ENCODE measurements at regions not wholly inside any gene's neighbourhood (a gene's known extent, or its start where the extent isn't known, plus 50 kb on each side); places are given as distances from the start of the nearest gene placed in this dataset.

- H3K4me1 ChIP-seq (ENCODE audit: low read length): no peaks in the 10 kb centered on the region
- no peak overlapping the region for H3K4me2 ChIP-seq (ENCODE audit: low read depth, low read length)
- no peaks in the 10 kb centered on the region for H3K9me3 ChIP-seq (replicated peaks; ENCODE audit: insufficient read depth, low read length)
- H2AFZ ChIP-seq (ENCODE audit: low read length): no peak overlapping the region
- no peaks in the 10 kb centered on the region for H3K36me3 ChIP-seq (replicated peaks; ENCODE audit: insufficient read depth, low read length)
- H3K9me2 ChIP-seq (replicated peaks; ENCODE audit: insufficient read depth, low read length): no peaks in the 10 kb centered on the region
- H4K20me1 ChIP-seq (ENCODE audit: insufficient read depth, low read length): no peaks in the 10 kb centered on the region
- H3K27me3 ChIP-seq (replicated peaks; ENCODE audit: insufficient read depth, low read length): no peaks in the 10 kb centered on the region
- H3K9ac ChIP-seq (ENCODE audit: low read length): no peak overlapping the region
- TF ChIP-seq EZH2phosphoT487 (IDR thresholded peaks at IDR 0.05; ENCODE audit: low read length): no peak
- no peak for TF ChIP-seq EZH2 (optimal IDR thresholded peaks at IDR 0.05; ENCODE audit: low read depth, low read length)
- TF ChIP-seq CTCF (IDR thresholded peaks at IDR 0.05; ENCODE audit: low read length): no peak
- no peaks in the 10 kb centered on the region for H3F3A ChIP-seq (ENCODE audit: insufficient read depth, low read length)
- DNase-seq: no peak
- no peak overlapping the region for H3K4me3 ChIP-seq (ENCODE audit: low read length)
- no peak overlapping the region for H3K27ac ChIP-seq (ENCODE audit: low read length)
- H3K79me2 ChIP-seq (ENCODE audit: low read length): no peaks in the 10 kb centered on the region
These were observed 150.2 kb upstream of the CACNA2D1 start for GRCh38 chr7:82593780-82594179.

- H3K27ac ChIP-seq (ENCODE audit: low read length): no peak overlapping the region
- no peaks in the 10 kb centered on the region for H3K9me2 ChIP-seq (replicated peaks; ENCODE audit: insufficient read depth, low read length)
- no peak for DNase-seq
- H4K20me1 ChIP-seq (ENCODE audit: insufficient read depth, low read length): no peaks in the 10 kb centered on the region
- H2AFZ ChIP-seq (ENCODE audit: low read length): no peak overlapping the region
- no peaks in the 10 kb centered on the region for H3K4me1 ChIP-seq (ENCODE audit: low read length)
- H3K36me3 ChIP-seq (replicated peaks; ENCODE audit: insufficient read depth, low read length): no peaks in the 10 kb centered on the region
- H3K4me3 ChIP-seq (ENCODE audit: low read length): no peak overlapping the region
- no peaks in the 10 kb centered on the region for H3F3A ChIP-seq (ENCODE audit: insufficient read depth, low read length)
- no peak overlapping the region for H3K9ac ChIP-seq (ENCODE audit: low read length)
- TF ChIP-seq EZH2phosphoT487 (IDR thresholded peaks at IDR 0.05; ENCODE audit: low read length): no peak
- no peak for TF ChIP-seq EZH2 (optimal IDR thresholded peaks at IDR 0.05; ENCODE audit: low read depth, low read length)
- TF ChIP-seq CTCF (IDR thresholded peaks at IDR 0.05; ENCODE audit: low read length): no peak
- no peak overlapping the region for H3K4me2 ChIP-seq (ENCODE audit: low read depth, low read length)
- no peaks in the 10 kb centered on the region for H3K79me2 ChIP-seq (ENCODE audit: low read length)
- H3K9me3 ChIP-seq (replicated peaks; ENCODE audit: insufficient read depth, low read length): no peaks in the 10 kb centered on the region
- H3K27me3 ChIP-seq (replicated peaks; ENCODE audit: insufficient read depth, low read length): no peaks in the 10 kb centered on the region
These were observed 148.8 kb upstream of the CACNA2D1 start for GRCh38 chr7:82592416-82592815.

- Histone ChIP-seq H3K4me3 (ENCODE audit: low read length) (no peak overlapping the region), H2AFZ (ENCODE audit: low read length) (no peak overlapping the region), H4K20me1 (ENCODE audit: insufficient read depth, low read length) (no peaks in the 10 kb centered on the region), H3K79me2 (ENCODE audit: low read length) (no peaks in the 10 kb centered on the region), H3K4me2 (ENCODE audit: low read depth, low read length) (no peak overlapping the region), H3F3A (ENCODE audit: insufficient read depth, low read length) (no peaks in the 10 kb centered on the region), H3K9ac (ENCODE audit: low read length) (no peak overlapping the region), H3K9me3 (replicated peaks; ENCODE audit: insufficient read depth, low read length) (no peaks in the 10 kb centered on the region), H3K27ac (ENCODE audit: low read length) (no peak overlapping the region), H3K9me2 (replicated peaks; ENCODE audit: insufficient read depth, low read length) (no peaks in the 10 kb centered on the region), H3K27me3 (replicated peaks; ENCODE audit: insufficient read depth, low read length) (no peaks in the 10 kb centered on the region), H3K36me3 (replicated peaks; ENCODE audit: insufficient read depth, low read length) (no peaks in the 10 kb centered on the region), H3K4me1 (ENCODE audit: low read length) (no peaks in the 10 kb centered on the region)
- TF ChIP-seq EZH2phosphoT487 (IDR thresholded peaks at IDR 0.05; ENCODE audit: low read length) (no peak), CTCF (IDR thresholded peaks at IDR 0.05; ENCODE audit: low read length) (no peak), EZH2 (optimal IDR thresholded peaks at IDR 0.05; ENCODE audit: low read depth, low read length) (no peak)
- no peak for DNase-seq
These were observed 135.5 kb upstream of the CACNA2D1 start for GRCh38 chr7:82579047-82579446.

Measured in MM.1S (cell line).